ENCODE measurements at regions not wholly inside any gene's neighbourhood (a gene's known extent, or its start where the extent isn't known, plus 50 kb on each side); places are given as distances from the start of the nearest gene placed in this dataset.
A peak's percentile ranks its signal among the peaks of the same experiment; 100 is the strongest.

- Mint-ChIP-seq H3K9me3 (peaks cover 3% of the 10 kb centered on the region), H3K36me3 (ENCODE audit: low read depth) (no peaks in the 10 kb centered on the region), H3K27ac (no peak overlapping the region), H3K27me3 (no peaks in the 10 kb centered on the region), H3K4me1 (no peaks in the 10 kb centered on the region), H3K4me3 (no peak overlapping the region)
- ChIA-PET CTCF (no interaction called here), POLR2A (no interaction called here)
- DNase-seq = no peak
These were observed 856.2 kb downstream of the BCL11B start for GRCh38 chr14:98415766-98416165.

- Mint-ChIP-seq H3K36me3 (ENCODE audit: low read depth) (no peaks in the 10 kb centered on the region), H3K27ac (no peak overlapping the region), H3K9me3 (peaks cover 3% of the 10 kb centered on the region), H3K4me3 (no peak overlapping the region), H3K27me3 (no peaks in the 10 kb centered on the region), H3K4me1 (no peaks in the 10 kb centered on the region)
- no peak for DNase-seq
- ChIA-PET CTCF (no interaction called here), POLR2A (interaction anchor here (0.6 kb wide), 1 partner anchor 302 kb away, joined by 3 read pairs; no protein-coding TSS in a partner anchor)
These were observed 855.0 kb downstream of the BCL11B start for GRCh38 chr14:98417001-98417400.

DNA sequence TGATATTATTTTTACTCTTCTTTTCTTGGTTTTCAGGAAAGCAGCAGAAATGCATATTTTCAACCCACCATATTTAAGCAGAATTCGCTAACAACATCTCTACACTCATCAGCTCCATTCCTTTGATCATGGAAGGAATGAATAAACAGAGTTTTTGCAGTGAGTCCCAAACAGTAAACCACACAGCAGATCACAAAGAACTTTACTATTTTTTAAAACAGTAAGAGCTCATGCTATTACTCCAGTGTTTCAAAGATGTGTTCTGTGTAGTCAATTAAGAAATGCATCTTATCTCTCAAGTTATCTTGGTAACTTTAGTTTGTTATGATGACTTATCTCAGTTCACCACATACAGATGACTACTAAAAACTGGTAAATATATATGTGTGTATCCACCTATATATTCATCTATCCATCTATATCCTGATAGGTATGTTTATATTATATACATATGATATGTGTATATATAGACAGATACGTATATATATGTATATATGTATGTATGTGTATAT is 843.5 kb downstream of the BCL11B start:
- no peaks in the 10 kb centered on the region for H3K27me3 Mint-ChIP-seq
- DNase-seq = no peak
- POLR2A ChIA-PET = interaction anchor here (0.8 kb wide), 1 partner anchor 450 kb away, joined by 3 read pairs; no protein-coding TSS in a partner anchor
- no peak overlapping the region for H3K27ac Mint-ChIP-seq
- H3K9me3 Mint-ChIP-seq = no peaks in the 10 kb centered on the region
- no peaks in the 10 kb centered on the region for H3K36me3 Mint-ChIP-seq (ENCODE audit: low read depth)
- no peak overlapping the region for H3K4me3 Mint-ChIP-seq
- CTCF ChIA-PET = no interaction called here
- peaks cover 20% of the 10 kb centered on the region for H3K4me1 Mint-ChIP-seq

- peak; percentile 26 for DNase-seq
- H3K4me1 Mint-ChIP-seq = peaks cover 26% of the 10 kb centered on the region
- H3K27ac Mint-ChIP-seq = peak overlapping the region; percentile 52
- ChIA-PET CTCF (no interaction called here), POLR2A (no interaction called here)
- H3K4me3 Mint-ChIP-seq = no peak overlapping the region
- no peaks in the 10 kb centered on the region for H3K27me3 Mint-ChIP-seq
- peaks cover 5% of the 10 kb centered on the region for H3K36me3 Mint-ChIP-seq (ENCODE audit: low read depth)
- peaks cover 14% of the 10 kb centered on the region for H3K9me3 Mint-ChIP-seq
These were observed 838.6 kb downstream of the BCL11B start for GRCh38 chr14:98433436-98433835.

DNA sequence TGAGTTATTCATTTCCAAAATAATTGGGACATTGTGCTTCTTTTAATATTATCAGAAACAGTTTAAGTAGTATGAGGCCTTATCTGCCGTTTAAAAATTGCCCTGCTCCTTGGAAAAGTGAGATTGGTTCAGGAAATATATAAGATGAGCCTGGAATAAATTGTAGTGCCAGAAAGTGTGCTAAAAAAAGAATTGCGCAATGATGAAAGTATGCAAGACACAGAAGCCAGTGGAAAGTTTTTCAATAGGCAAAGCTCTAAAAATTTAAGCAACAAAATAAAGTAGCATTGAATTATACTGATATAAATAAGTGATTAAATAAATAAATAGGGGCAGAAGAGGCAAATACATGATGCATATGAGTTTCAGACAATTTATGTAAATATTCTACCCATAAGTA is 834.9 kb downstream of the BCL11B start:
- no peaks in the 10 kb centered on the region for H3K27me3 Mint-ChIP-seq
- ChIA-PET POLR2A (no interaction called here), CTCF (no interaction called here)
- H3K9me3 Mint-ChIP-seq = peaks cover 15% of the 10 kb centered on the region
- H3K4me3 Mint-ChIP-seq = no peak overlapping the region
- no peak for DNase-seq
- no peak overlapping the region for H3K27ac Mint-ChIP-seq
- H3K4me1 Mint-ChIP-seq = peaks cover 21% of the 10 kb centered on the region
- peaks cover 5% of the 10 kb centered on the region for H3K36me3 Mint-ChIP-seq (ENCODE audit: low read depth)

DNA sequence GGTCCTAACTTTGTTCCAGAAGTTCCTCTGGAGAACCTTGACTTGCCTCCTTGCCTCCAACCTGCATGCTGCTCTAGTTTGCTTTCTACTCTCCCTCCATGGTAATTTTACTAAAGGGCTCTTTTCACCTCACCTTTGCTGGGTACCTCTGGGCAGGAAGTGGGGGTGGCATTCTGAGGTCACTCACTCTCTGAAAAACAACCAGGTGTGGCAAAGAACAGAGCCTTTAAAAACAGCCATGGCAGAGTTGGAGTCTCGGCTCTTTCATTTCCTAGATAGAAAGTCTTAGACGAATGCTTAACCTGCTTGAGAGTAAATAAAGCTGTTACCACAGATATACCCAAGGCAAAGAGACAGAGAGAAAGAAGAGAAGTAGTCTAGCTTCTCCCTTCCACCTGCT is 827.9 kb downstream of the BCL11B start:
- Mint-ChIP-seq H3K4me3 (no peak overlapping the region), H3K4me1 (peaks cover 10% of the 10 kb centered on the region), H3K9me3 (no peaks in the 10 kb centered on the region), H3K27me3 (no peaks in the 10 kb centered on the region), H3K27ac (peak overlapping the region; percentile 6), H3K36me3 (ENCODE audit: low read depth) (peaks cover 3% of the 10 kb centered on the region)
- DNase-seq = no peak
- ChIA-PET POLR2A (no interaction called here), CTCF (no interaction called here)

DNA sequence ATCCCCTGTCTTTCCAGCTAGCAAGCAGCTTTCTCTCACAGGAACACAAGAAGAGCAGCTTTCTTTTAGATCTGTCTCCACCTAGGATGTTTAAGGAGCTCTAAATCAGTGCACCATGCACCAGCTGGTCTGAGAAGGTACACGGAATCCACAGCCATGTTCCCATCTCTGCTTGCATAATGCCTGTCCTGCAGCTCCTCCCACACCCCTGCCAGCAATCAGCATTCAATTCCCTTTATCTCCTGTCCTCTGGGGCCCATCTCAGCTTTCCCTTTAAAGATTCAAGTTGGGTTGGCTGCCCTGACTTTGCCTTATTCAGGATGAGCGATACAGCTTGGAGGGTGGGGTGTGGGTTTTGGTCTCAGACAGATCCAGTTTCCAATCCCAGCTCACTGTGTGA is 826.3 kb downstream of the BCL11B start:
- H3K4me3 Mint-ChIP-seq = no peak overlapping the region
- H3K36me3 Mint-ChIP-seq (ENCODE audit: low read depth) = peaks cover 3% of the 10 kb centered on the region
- H3K27me3 Mint-ChIP-seq = no peaks in the 10 kb centered on the region
- no peaks in the 10 kb centered on the region for H3K9me3 Mint-ChIP-seq
- POLR2A ChIA-PET = no interaction called here
- H3K27ac Mint-ChIP-seq = no peak overlapping the region
- CTCF ChIA-PET = no interaction called here
- DNase-seq = no peak
- peaks cover 10% of the 10 kb centered on the region for H3K4me1 Mint-ChIP-seq

DNA sequence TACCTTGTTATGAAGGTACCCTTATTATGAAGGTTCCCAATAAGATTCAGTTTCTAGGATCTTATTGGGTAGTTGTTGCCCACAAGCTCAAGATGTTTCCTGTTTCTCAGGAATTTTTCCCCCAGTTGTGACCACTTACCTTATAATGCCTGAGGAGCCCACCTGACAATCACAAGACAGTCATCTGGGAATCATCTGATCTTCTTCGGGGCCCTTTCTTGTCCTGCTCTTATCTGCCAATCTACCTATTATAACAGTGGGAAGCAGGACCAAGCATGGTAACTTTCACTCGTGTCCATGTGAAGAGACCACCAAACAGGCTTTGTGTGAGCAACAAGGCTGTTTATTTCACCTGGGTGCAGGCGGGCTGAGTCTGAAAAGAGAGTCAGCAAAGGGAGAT is 825.5 kb downstream of the BCL11B start:
- peaks cover 3% of the 10 kb centered on the region for H3K36me3 Mint-ChIP-seq (ENCODE audit: low read depth)
- H3K27me3 Mint-ChIP-seq = no peaks in the 10 kb centered on the region
- no peak overlapping the region for H3K4me3 Mint-ChIP-seq
- H3K4me1 Mint-ChIP-seq = peaks cover 10% of the 10 kb centered on the region
- POLR2A ChIA-PET = no interaction called here
- H3K27ac Mint-ChIP-seq = no peak overlapping the region
- CTCF ChIA-PET = no interaction called here
- no peaks in the 10 kb centered on the region for H3K9me3 Mint-ChIP-seq
- no peak for DNase-seq

DNA sequence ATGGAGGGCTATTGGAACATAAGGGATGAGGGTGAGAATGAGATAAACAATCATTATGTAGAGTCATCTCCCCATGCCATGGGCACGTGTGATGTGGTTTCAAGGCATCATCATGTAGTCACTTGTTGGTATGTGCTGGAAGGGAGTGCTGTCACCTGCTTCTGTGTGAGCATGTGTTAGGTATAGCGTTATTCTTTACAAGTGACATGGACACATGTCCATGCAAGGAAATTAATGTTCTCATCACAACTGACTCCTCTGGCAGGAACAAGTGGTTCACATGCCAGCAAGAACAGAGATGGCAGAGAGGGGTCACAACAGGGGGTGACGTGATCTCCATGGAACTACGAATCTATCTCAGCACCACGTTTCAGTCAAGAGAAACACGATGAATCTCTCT is 815.8 kb downstream of the BCL11B start:
- no peaks in the 10 kb centered on the region for H3K36me3 Mint-ChIP-seq (ENCODE audit: low read depth)
- DNase-seq = no peak
- H3K9me3 Mint-ChIP-seq = peaks cover 7% of the 10 kb centered on the region
- ChIA-PET CTCF (no interaction called here), POLR2A (no interaction called here)
- H3K27ac Mint-ChIP-seq = no peak overlapping the region
- no peaks in the 10 kb centered on the region for H3K4me1 Mint-ChIP-seq
- H3K27me3 Mint-ChIP-seq = no peaks in the 10 kb centered on the region
- H3K4me3 Mint-ChIP-seq = no peak overlapping the region

GRCh38 chr14:98458702-98459101 is 813.3 kb downstream of the BCL11B start:
- no peak for DNase-seq
- CTCF ChIA-PET = no interaction called here
- POLR2A ChIA-PET = no interaction called here
- Mint-ChIP-seq H3K36me3 (ENCODE audit: low read depth) (no peaks in the 10 kb centered on the region), H3K27me3 (no peaks in the 10 kb centered on the region), H3K4me1 (no peaks in the 10 kb centered on the region), H3K9me3 (peaks cover 2% of the 10 kb centered on the region), H3K4me3 (no peak overlapping the region), H3K27ac (no peak overlapping the region)

GRCh38 chr14:98462908-98463307 is 809.1 kb downstream of the BCL11B start:
- no peaks in the 10 kb centered on the region for H3K36me3 Mint-ChIP-seq (ENCODE audit: low read depth)
- no peak overlapping the region for H3K4me3 Mint-ChIP-seq
- no peak overlapping the region for H3K27ac Mint-ChIP-seq
- H3K9me3 Mint-ChIP-seq = peaks cover 2% of the 10 kb centered on the region
- POLR2A ChIA-PET = no interaction called here
- DNase-seq = no peak
- CTCF ChIA-PET = no interaction called here
- H3K4me1 Mint-ChIP-seq = no peaks in the 10 kb centered on the region
- no peaks in the 10 kb centered on the region for H3K27me3 Mint-ChIP-seq

- Mint-ChIP-seq H3K4me3 (no peak overlapping the region), H3K9me3 (peaks cover 4% of the 10 kb centered on the region), H3K27me3 (no peaks in the 10 kb centered on the region), H3K4me1 (peaks cover 1% of the 10 kb centered on the region), H3K36me3 (ENCODE audit: low read depth) (no peaks in the 10 kb centered on the region), H3K27ac (no peak overlapping the region)
- no peak for DNase-seq
- ChIA-PET POLR2A (no interaction called here), CTCF (no interaction called here)
These were observed 805.2 kb downstream of the BCL11B start for GRCh38 chr14:98466807-98467206.

DNA sequence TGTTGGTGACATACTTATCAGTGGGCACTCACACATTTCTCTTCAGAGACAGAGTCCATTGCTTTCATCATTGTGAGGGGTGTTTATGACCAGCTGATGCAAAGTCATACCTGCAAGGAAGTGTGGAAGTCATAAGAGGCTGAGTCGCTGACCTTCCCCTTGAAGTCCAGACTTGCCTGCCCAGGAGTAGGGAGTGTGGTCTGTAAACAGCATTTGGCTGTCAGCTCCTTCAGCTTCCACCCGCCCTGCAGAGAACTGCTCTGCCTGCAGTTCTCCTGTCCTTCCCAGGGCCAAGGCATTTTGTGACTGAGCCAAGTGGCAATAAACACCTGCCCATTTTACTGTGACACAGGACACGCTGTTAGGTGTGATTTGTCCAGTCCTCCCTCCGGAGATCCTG is 801.3 kb downstream of the BCL11B start:
- Mint-ChIP-seq H3K9me3 (peaks cover 4% of the 10 kb centered on the region), H3K4me1 (peaks cover 1% of the 10 kb centered on the region), H3K4me3 (no peak overlapping the region), H3K36me3 (ENCODE audit: low read depth) (no peaks in the 10 kb centered on the region), H3K27me3 (no peaks in the 10 kb centered on the region), H3K27ac (no peak overlapping the region)
- DNase-seq = no peak
- ChIA-PET POLR2A (no interaction called here), CTCF (interaction anchor here (1.4 kb wide), 1 partner anchor 22 kb away, joined by 3 read pairs; no protein-coding TSS in a partner anchor)

DNA sequence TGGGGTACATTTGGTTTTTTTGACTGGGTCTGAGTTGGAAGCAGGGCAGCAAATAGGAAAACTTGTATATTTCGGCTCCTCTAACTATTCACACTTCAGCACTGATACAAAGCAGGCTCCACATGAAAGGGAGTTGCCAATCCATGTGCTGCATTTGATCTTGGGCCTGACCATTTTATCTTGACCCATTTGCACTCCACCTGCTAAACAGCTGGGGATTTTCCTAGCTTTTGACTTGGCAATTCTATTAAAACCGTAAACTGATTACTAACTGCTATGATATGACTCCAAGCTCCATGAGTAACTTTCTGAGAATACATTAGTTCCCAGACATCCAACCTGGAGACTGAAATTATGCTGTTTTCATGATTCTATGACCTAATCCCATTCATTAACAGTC is 797.1 kb downstream of the BCL11B start:
- ChIA-PET POLR2A (no interaction called here), CTCF (no interaction called here)
- Mint-ChIP-seq H3K9me3 (peaks cover 7% of the 10 kb centered on the region), H3K4me1 (no peaks in the 10 kb centered on the region), H3K36me3 (ENCODE audit: low read depth) (no peaks in the 10 kb centered on the region), H3K27ac (no peak overlapping the region), H3K27me3 (no peaks in the 10 kb centered on the region), H3K4me3 (no peak overlapping the region)
- no peak for DNase-seq

DNA sequence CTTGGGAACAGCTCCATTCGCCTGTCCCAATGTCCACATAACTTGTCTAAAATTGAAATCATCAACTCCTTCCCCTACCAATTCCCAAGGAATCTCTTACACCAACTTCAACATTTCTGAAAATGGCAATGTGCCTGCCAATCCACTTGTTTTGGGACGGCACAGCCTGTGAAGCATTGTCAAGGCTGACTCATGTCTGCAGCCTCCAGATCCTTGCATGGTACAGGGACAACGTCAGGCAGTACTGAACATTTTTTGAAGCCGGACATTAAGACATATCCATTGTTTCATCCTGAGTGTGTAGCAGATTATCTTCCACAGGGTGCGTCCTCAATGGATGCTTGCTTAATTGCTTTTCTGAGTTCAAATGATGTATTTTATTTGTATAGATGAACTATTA is 794.1 kb downstream of the BCL11B start:
- no peak overlapping the region for H3K4me3 Mint-ChIP-seq
- DNase-seq = no peak
- H3K27ac Mint-ChIP-seq = no peak overlapping the region
- ChIA-PET POLR2A (no interaction called here), CTCF (no interaction called here)
- no peaks in the 10 kb centered on the region for H3K4me1 Mint-ChIP-seq
- H3K27me3 Mint-ChIP-seq = no peaks in the 10 kb centered on the region
- peaks cover 3% of the 10 kb centered on the region for H3K9me3 Mint-ChIP-seq
- no peaks in the 10 kb centered on the region for H3K36me3 Mint-ChIP-seq (ENCODE audit: low read depth)
